Hepatocyte (in vitro differentiated cells): ENCODE measurements at regions not wholly inside any gene's neighbourhood (a gene's known extent, or its start where the extent isn't known, plus 50 kb on each side); places are given as distances from the start of the nearest gene placed in this dataset.
"Not testable (repeated sequence)": the region's sequence is repeated elsewhere in the genome, so short reads cannot be mapped to it uniquely, and the experiment has no call there.

Experiments
- DNase-seq: peaks from one replicate; pipeline ENCODE4 v3.0.0-alpha.2; 2016; ENCODE audit warnings: low spot score
- H2AFZ ChIP-seq: fragments of 200-600 bp; sonication (generic); 2 replicates; pipeline ENCODE4 v1.6.0; 2016; ENCODE audit warnings: antibody characterized with exemption, mild to moderate bottlenecking
- H3K27ac ChIP-seq: fragments of 200-600 bp; sonication (generic); 2 replicates; pipeline ENCODE4 v1.5.1; 2016; ENCODE audit warnings: mild to moderate bottlenecking
- H3K27me3 ChIP-seq: fragments of 200-600 bp; sonication (generic); 2 replicates; pipeline ENCODE4 v1.6.1; 2016
- H3K36me3 ChIP-seq: fragments of 200-600 bp; sonication (generic); replicated peaks from 2 replicates; pipeline ENCODE4 v1.5.1; 2016; ENCODE audit warnings: low read depth; ENCODE audit not compliant: insufficient read depth
- H3K4me1 ChIP-seq: fragments of 200-600 bp; sonication (generic); 2 replicates; pipeline ENCODE4 v1.5.1; 2016; ENCODE audit warnings: mild to moderate bottlenecking, moderate library complexity; ENCODE audit not compliant: insufficient read depth
- H3K4me2 ChIP-seq: fragments of 200-600 bp; sonication (generic); 2 replicates; pipeline ENCODE4 v1.6.0; 2016
- H3K4me3 ChIP-seq: fragments of 200-600 bp; sonication (generic); 2 replicates; pipeline ENCODE4 v1.5.1; 2016; ENCODE audit warnings: mild to moderate bottlenecking
- H3K79me2 ChIP-seq: fragments of 200-600 bp; sonication (generic); 2 replicates; pipeline ENCODE4 v1.6.0; 2017; ENCODE audit warnings: mild to moderate bottlenecking
- H3K9me2 ChIP-seq: fragments of 200-600 bp; sonication (generic); replicated peaks from 2 replicates; pipeline ENCODE4 v1.6.0; 2017; ENCODE audit warnings: mild to moderate bottlenecking; ENCODE audit not compliant: insufficient read depth
- H3K9me3 ChIP-seq: fragments of 200-600 bp; sonication (generic); 2 replicates; pipeline ENCODE4 v1.5.1; 2016; ENCODE audit warnings: low read depth, mild to moderate bottlenecking
- H4K20me1 ChIP-seq: fragments of 200-600 bp; sonication (generic); 2 replicates; pipeline ENCODE4 v1.6.0; 2016; ENCODE audit warnings: mild to moderate bottlenecking; ENCODE audit not compliant: insufficient read depth, poor library complexity, severe bottlenecking
- EZH2 ChIP-seq: fragments of 200-600 bp; sonication (generic); IDR thresholded peaks from 2 replicates; pipeline ENCODE4 v1.6.1; 2016; ENCODE audit warnings: antibody characterized with exemption, mild to moderate bottlenecking, borderline replicate concordance
- EZH2phosphoT487 ChIP-seq: fragments of 200-600 bp; sonication (generic); IDR thresholded peaks from one replicate; pipeline ENCODE4 v1.6.1; 2018; ENCODE audit warnings: antibody characterized with exemption, mild to moderate bottlenecking, low read depth, moderate library complexity; ENCODE audit not compliant: unreplicated experiment, severe bottlenecking
- WGBS: methylation state at CpG from one replicate; pipeline ENCODE4 v1.1.6; 2016; ENCODE audit warnings: low lambda C conversion rate; ENCODE audit errors: missing lambda C conversion rate; 5-methylcytosine and 5-hydroxymethylcytosine counted together
- TF ChIP-seq, protein P1 (sequence below): fragments of 200-600 bp; sonication (generic); IDR thresholded peaks from 2 replicates; pipeline ENCODE4 v1.5.1; 2016; ENCODE audit warnings: antibody characterized with exemption, mild to moderate bottlenecking; ENCODE audit not compliant: poor library complexity

DNA sequence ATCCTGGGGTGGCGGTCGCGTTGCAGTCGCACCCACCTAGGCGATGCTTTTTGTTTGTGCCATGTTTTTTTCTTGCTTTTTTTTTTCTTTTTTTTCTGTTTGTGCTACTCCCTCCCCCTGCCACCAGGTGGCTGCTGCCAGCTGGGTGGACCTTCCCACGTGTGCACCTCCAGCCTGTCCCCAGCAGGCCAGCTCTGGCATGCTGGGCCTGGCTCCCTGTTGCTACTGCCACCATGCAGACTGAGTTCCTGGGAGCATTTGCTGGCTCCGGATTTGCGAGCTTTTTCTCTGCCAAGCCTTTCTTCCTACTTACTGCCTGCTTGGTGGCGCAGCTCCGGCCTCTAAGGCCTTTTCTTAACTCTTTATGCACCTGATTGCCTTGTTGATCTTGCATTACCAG, 161.2 kb upstream of the WDFY3 start:
- Histone ChIP-seq H3K4me3 (no peak overlapping the region), H4K20me1 (no peaks in the 10 kb centered on the region), H3K9me3 (peaks cover 5% of the 10 kb centered on the region), H3K4me1 (no peaks in the 10 kb centered on the region), H3K27me3 (no peaks in the 10 kb centered on the region), H2AFZ (no peak overlapping the region), H3K36me3 (no peaks in the 10 kb centered on the region), H3K27ac (no peak overlapping the region), H3K4me2 (no peak overlapping the region), H3K9me2 (no peaks in the 10 kb centered on the region), H3K79me2 (no peaks in the 10 kb centered on the region)
- peak; percentile 36 for DNase-seq
- 37% methylated on average over 10 of the region's 10 CpGs for WGBS
- TF ChIP-seq EZH2phosphoT487: no peak
- TF ChIP-seq, protein P1, sequence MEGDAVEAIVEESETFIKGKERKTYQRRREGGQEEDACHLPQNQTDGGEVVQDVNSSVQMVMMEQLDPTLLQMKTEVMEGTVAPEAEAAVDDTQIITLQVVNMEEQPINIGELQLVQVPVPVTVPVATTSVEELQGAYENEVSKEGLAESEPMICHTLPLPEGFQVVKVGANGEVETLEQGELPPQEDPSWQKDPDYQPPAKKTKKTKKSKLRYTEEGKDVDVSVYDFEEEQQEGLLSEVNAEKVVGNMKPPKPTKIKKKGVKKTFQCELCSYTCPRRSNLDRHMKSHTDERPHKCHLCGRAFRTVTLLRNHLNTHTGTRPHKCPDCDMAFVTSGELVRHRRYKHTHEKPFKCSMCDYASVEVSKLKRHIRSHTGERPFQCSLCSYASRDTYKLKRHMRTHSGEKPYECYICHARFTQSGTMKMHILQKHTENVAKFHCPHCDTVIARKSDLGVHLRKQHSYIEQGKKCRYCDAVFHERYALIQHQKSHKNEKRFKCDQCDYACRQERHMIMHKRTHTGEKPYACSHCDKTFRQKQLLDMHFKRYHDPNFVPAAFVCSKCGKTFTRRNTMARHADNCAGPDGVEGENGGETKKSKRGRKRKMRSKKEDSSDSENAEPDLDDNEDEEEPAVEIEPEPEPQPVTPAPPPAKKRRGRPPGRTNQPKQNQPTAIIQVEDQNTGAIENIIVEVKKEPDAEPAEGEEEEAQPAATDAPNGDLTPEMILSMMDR: peak; percentile 41

DNA sequence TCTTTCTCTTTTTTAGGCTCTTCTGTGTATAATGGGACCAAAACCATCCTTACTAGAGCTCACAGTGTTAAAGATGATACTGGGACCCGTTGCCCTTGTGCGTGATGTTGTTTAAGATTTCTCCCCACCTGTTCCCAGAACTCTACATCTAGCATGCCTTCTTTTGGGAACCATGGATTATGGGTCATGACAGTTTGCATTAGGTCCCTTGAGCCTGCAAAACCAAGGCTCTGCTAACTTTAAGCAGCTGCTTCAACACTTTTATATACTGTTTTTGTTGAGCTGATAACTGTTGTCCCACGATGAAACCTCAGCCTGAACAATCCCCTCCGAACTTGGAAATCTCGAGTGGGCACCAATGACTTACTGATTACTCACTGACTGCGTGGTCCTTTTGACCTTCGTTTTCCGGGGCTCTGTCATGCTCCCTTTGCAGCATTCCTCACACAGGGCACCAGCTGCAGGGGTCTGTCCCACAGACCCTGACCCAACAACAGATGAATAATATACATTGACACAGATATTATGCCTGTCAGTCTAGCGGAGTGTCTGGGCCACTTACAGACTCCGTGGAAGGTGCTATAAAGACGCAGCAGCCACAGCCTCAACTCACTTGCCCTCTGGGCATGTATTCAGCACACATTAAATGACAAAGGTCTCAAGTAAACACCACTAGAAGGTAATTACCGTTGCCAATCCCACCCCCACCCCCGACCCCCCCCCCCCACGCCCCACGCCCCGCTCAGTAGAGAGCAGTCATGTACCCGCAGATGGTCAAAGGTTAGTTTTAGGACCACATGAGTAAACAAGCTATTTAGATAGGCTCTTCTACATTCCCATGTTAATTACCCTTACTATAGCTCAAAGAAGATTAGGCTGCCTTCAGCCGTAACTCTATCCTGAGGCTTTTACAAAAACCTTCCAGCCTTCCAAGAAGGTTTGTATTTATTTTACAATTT, 162.0 kb upstream of the WDFY3 start:
- no peak overlapping the region for H3K27ac ChIP-seq
- peaks cover 5% of the 10 kb centered on the region for H3K9me3 ChIP-seq
- H4K20me1 ChIP-seq: no peaks in the 10 kb centered on the region

DNA sequence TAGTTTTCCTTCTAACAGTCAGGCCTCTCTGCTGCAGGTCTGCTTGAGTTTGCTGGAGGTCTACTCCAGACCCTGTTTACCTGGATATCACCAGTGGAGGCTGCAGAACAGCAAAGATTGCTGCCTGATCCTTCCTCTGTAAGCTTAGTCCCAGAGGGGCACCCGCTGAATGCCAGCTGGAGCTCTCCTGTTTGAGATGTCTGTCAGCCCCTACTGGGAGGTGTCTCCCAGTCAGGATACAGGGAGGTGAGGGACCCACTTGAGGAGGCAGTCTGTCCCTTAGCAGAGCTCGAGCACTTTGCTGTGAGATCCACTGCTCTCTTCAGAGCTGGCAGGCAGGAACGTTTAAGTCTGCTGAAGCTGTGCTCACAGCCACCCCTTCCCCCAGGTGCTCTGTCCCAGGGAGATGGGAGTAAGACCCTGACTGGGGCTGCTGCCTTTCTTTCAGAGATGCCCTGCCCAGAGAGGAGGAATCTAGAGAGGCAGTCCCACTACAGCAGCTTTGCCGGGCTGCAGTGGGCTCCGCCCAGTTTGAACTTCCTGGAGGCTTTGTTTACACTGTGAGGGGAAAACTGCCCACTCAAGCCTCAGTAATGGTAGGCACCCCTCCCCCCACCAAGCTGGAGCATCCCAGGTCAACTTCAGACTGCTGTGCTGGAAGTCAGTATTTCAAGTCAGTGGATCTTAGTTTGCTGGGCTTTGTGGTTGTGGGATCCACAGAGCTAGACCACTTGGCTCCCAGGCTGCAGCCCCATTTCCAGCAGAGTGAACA, 163.1 kb upstream of the WDFY3 start:
- not testable (repeated sequence) for H3K36me3 ChIP-seq, H3K4me3 ChIP-seq, H3K9me2 ChIP-seq, H4K20me1 ChIP-seq, H3K79me2 ChIP-seq, H3K27me3 ChIP-seq, H3K4me1 ChIP-seq, H3K9me3 ChIP-seq, H2AFZ ChIP-seq, H3K27ac ChIP-seq
- peak overlapping the region; percentile 5 for H3K4me2 ChIP-seq
- peak; percentile 23 for DNase-seq
- 55% methylated on average over 5 of the region's 5 CpGs for WGBS

More for the DNA sequence above, 162.0 kb upstream of the WDFY3 start:
- WGBS: 51% methylated on average over 18 of the region's 18 CpGs
- H3K9me2 ChIP-seq: no peaks in the 10 kb centered on the region
- TF ChIP-seq EZH2phosphoT487 (no peak), EZH2 (no peak)
- TF ChIP-seq, protein P1: no peak
- no peaks in the 10 kb centered on the region for H3K27me3 ChIP-seq
- DNase-seq: no peak
- no peak overlapping the region for H3K4me3 ChIP-seq
- no peak overlapping the region for H2AFZ ChIP-seq
- peak overlapping the region; percentile 5 for H3K4me2 ChIP-seq
- H3K36me3 ChIP-seq: no peaks in the 10 kb centered on the region
- H3K79me2 ChIP-seq: no peaks in the 10 kb centered on the region
- H3K4me1 ChIP-seq: no peaks in the 10 kb centered on the region

- Histone ChIP-seq H2AFZ (no peak overlapping the region), H3K4me2 (no peak overlapping the region), H4K20me1 (no peaks in the 10 kb centered on the region), H3K27ac (no peak overlapping the region), H3K4me1 (no peaks in the 10 kb centered on the region), H3K4me3 (no peak overlapping the region), H3K36me3 (no peaks in the 10 kb centered on the region), H3K9me3 (peaks cover 5% of the 10 kb centered on the region), H3K27me3 (no peaks in the 10 kb centered on the region), H3K79me2 (no peaks in the 10 kb centered on the region), H3K9me2 (no peaks in the 10 kb centered on the region)
- TF ChIP-seq, protein P1: no peak
- TF ChIP-seq EZH2: no peak
- TF ChIP-seq EZH2phosphoT487: no peak
- DNase-seq: no peak
Measured at GRCh38 chr4:85132117-85132516, 165.6 kb upstream of the WDFY3 start.
